MM.1S (cell line): ENCODE measurements at regions not wholly inside any gene's neighbourhood (a gene's known extent, or its start where the extent isn't known, plus 50 kb on each side); places are given as distances from the start of the nearest gene placed in this dataset.

Experiments
- CTCF ChIP-seq: fragments of 300-600 bp; sonication (generic); IDR thresholded peaks from 2 replicates; pipeline ENCODE4 v1.5.1; 2016; ENCODE audit warnings: antibody characterized with exemption, low read length, mixed read lengths
- EZH2 ChIP-seq: fragments of 300-600 bp; sonication (generic); optimal IDR thresholded peaks from 2 replicates; pipeline ENCODE3; 2017; ENCODE audit warnings: low read depth, mild to moderate bottlenecking, antibody characterized with exemption, low read length, mixed read lengths
- EZH2phosphoT487 ChIP-seq: fragments of 300-600 bp; sonication (generic); IDR thresholded peaks from 2 replicates; pipeline ENCODE4 v1.6.1; 2018; ENCODE audit warnings: antibody characterized with exemption, low read length

GRCh38 chr1:5716126-5716525 lies 276.1 kb downstream of the NPHP4 start:
- TF ChIP-seq EZH2phosphoT487 (no peak), CTCF (no peak), EZH2 (no peak)
